Loucy (cell line): ENCODE measurements at regions not wholly inside any gene's neighbourhood (a gene's known extent, or its start where the extent isn't known, plus 50 kb on each side); places are given as distances from the start of the nearest gene placed in this dataset.

Source experiments
- EZH2phosphoT487 ChIP-seq: fragments of 200-600 bp; IDR thresholded peaks from 2 replicates; pipeline ENCODE4 v1.6.1; 2018; ENCODE audit warnings: antibody characterized with exemption, mild to moderate bottlenecking, moderate library complexity, borderline replicate concordance
- TF ChIP-seq, protein P1 (sequence below): fragments of 200-600 bp; sonication (generic); conservative IDR thresholded peaks from 2 replicates; pipeline ENCODE4 v1.5.1; 2014; ENCODE audit warnings: mild to moderate bottlenecking, antibody characterized with exemption, low read length

DNA sequence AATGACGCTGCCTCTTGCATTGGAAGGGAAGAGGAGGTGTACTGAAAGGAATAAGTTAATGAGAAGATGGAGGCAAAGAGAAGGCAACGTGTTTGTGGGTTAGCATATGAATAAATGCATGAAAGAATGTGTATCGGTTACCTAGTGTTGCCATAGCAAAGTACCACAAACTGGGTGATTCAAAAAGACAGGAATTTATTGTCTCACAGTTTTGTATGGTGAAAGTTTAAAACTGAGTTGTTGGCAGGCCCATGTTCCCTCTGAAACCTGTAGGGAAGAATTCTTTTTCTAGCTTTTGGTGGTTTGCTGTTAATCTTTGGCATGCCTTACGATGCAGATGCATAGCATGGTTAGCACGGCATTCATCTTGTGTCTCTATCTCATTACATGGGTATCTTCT, 729.9 kb downstream of the MECOM start:
- TF ChIP-seq, protein P1, sequence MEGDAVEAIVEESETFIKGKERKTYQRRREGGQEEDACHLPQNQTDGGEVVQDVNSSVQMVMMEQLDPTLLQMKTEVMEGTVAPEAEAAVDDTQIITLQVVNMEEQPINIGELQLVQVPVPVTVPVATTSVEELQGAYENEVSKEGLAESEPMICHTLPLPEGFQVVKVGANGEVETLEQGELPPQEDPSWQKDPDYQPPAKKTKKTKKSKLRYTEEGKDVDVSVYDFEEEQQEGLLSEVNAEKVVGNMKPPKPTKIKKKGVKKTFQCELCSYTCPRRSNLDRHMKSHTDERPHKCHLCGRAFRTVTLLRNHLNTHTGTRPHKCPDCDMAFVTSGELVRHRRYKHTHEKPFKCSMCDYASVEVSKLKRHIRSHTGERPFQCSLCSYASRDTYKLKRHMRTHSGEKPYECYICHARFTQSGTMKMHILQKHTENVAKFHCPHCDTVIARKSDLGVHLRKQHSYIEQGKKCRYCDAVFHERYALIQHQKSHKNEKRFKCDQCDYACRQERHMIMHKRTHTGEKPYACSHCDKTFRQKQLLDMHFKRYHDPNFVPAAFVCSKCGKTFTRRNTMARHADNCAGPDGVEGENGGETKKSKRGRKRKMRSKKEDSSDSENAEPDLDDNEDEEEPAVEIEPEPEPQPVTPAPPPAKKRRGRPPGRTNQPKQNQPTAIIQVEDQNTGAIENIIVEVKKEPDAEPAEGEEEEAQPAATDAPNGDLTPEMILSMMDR, result no peak
- TF ChIP-seq EZH2phosphoT487, result no peak
